ENCODE measurements at regions not wholly inside any gene's neighbourhood (a gene's known extent, or its start where the extent isn't known, plus 50 kb on each side); places are given as distances from the start of the nearest gene placed in this dataset.
"Not testable (repeated sequence)": the region's sequence is repeated elsewhere in the genome, so short reads cannot be mapped to it uniquely, and the experiment has no call there.

DNA sequence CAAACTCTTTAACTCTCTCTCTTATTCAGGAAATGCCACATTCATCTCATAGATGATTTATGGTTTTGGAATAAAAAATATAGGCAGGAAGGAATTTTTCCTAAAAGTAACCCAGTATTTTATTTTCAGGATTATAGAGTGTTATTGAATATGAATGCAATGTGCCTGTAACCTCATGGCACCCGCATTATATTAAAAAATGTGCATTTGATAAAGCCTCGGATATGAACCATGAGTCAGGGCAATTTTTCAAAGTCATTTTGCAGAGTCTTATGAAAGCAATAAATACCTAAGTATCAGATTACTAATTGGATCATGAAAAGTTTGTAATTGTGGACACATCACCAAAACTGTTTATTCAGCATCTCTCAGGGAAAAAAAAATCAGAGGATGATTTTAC, 573.8 kb downstream of the TSN start:
- DNase-seq: no peak
- intact Hi-C loops (cut with DNase I): no loop called here
- WGBS, 2 donors: 35 to 58% methylated on average over 2 of the region's 2 CpGs
- Histone ChIP-seq H3K27ac (no peak overlapping the region), H3K4me3 (no peak overlapping the region), H3K9me3 (no peaks in the 10 kb centered on the region), H3K4me1 (no peaks in the 10 kb centered on the region), H3K27me3 (no peaks in the 10 kb centered on the region), H3K36me3 (no peaks in the 10 kb centered on the region)
- TF ChIP-seq POLR2A (IDR thresholded peaks at IDR 0.05): no peak
- TF ChIP-seq, protein P1, sequence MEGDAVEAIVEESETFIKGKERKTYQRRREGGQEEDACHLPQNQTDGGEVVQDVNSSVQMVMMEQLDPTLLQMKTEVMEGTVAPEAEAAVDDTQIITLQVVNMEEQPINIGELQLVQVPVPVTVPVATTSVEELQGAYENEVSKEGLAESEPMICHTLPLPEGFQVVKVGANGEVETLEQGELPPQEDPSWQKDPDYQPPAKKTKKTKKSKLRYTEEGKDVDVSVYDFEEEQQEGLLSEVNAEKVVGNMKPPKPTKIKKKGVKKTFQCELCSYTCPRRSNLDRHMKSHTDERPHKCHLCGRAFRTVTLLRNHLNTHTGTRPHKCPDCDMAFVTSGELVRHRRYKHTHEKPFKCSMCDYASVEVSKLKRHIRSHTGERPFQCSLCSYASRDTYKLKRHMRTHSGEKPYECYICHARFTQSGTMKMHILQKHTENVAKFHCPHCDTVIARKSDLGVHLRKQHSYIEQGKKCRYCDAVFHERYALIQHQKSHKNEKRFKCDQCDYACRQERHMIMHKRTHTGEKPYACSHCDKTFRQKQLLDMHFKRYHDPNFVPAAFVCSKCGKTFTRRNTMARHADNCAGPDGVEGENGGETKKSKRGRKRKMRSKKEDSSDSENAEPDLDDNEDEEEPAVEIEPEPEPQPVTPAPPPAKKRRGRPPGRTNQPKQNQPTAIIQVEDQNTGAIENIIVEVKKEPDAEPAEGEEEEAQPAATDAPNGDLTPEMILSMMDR (IDR thresholded peaks at IDR 0.05): no peak

DNA sequence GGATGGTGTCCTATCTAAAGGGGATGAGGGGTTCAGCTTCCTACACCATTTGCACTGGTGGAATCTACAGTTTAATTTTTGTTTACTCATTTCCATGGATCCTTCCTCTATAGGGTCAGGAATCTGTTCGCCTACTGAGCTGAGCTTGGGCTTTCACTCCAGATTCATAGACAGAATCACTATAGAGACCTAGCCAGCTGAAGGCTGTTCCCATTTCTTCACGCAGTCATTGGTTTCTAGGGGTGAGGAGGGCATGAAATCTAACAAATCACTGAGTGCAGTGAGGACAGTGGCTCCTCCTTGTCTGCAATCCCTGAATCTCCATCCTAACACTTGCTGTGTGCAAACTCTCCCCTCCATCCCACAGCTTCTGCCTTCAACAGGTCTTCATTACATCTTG, 578.5 kb downstream of the TSN start:
- TF ChIP-seq, protein P1 (IDR thresholded peaks at IDR 0.05): no peak
- no peak for TF ChIP-seq POLR2A (IDR thresholded peaks at IDR 0.05)
- H3K27me3 ChIP-seq: no peaks in the 10 kb centered on the region
- no peak overlapping the region for H3K27ac ChIP-seq
- H3K9me3 ChIP-seq: no peaks in the 10 kb centered on the region
- no peaks in the 10 kb centered on the region for H3K4me1 ChIP-seq
- no peak overlapping the region for H3K4me3 ChIP-seq
- intact Hi-C loops (cut with DNase I): no loop called here
- DNase-seq: no peak
- WGBS, 2 donors: 83 to 84% methylated on average over 2 of the region's 2 CpGs
- H3K36me3 ChIP-seq: no peaks in the 10 kb centered on the region

DNA sequence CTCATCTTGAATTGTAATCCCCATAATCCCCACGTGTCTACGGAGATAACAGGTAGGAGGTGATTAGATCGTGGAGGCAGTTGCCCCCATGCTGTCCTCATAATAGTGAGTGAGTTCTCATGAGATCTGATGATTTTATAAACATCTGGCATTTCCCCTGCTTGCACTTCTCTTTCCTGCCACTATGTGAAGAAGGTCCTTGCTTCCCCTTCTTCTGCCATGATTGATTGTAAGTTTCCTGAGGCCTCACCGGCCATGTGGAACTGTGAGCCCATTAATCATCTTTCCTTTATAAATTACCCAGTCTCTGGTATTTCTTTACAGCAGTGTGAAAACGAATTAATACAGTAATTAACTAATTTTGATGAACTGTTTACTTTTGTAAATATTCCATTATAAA, 582.5 kb downstream of the TSN start:
- Histone ChIP-seq H3K9me3 (no peaks in the 10 kb centered on the region), H3K4me3 (no peak overlapping the region), H3K4me1 (no peaks in the 10 kb centered on the region), H3K27me3 (no peaks in the 10 kb centered on the region), H3K27ac (no peak overlapping the region), H3K36me3 (no peaks in the 10 kb centered on the region)
- TF ChIP-seq POLR2A (IDR thresholded peaks at IDR 0.05): no peak
- TF ChIP-seq, protein P1 (IDR thresholded peaks at IDR 0.05): no peak
- intact Hi-C loops (cut with DNase I): no loop called here
- no peak for DNase-seq
- 60 to 63% methylated on average over 5 of the region's 5 CpGs for WGBS, 2 donors

DNA sequence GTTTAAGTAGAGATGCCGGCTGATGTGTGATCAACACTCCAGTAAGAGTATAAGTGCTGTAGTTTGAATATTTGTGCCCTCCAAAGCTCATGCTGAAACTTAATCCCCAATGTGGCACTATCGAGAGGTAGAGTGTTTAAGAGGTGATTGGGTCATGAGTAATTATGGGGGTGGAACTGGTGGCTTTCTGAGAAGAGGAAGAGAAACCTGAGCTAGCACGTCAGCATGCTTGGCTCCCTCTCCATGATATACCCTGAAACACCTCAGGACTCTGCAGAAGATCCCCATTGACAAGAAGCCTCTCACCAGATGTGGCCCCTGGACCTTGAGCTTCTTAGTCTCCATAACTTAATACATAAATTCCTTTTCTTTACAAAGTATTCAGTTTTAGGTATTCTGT, 584.8 kb downstream of the TSN start:
- Histone ChIP-seq H3K27me3 (no peaks in the 10 kb centered on the region), H3K9me3 (no peaks in the 10 kb centered on the region), H3K4me1 (no peaks in the 10 kb centered on the region), H3K36me3 (no peaks in the 10 kb centered on the region), H3K27ac (no peak overlapping the region), H3K4me3 (no peak overlapping the region)
- TF ChIP-seq POLR2A (IDR thresholded peaks at IDR 0.05): no peak
- TF ChIP-seq, protein P1 (IDR thresholded peaks at IDR 0.05): no peak
- DNase-seq: no peak
- intact Hi-C loops (cut with DNase I): no loop called here
- 49 to 57% methylated on average over 3 of the region's 3 CpGs for WGBS, 2 donors

DNA sequence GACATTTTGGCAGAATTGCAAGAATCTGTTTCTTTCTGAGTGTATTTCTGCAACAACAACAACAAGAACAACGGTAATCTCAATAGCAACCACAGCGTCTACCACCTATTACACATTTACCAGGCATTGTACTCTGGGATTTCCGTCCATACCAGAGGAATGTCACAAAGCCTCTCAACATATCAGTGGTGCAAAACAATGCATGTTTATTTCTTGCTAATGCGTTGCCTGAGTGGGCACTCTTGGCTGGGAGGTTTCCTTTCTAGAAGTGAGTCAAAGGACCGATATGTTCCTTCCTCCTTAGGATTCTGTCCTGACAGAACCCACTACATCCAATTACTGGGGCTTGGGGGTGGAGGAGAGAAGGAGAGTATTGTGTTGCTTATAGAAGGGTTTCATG, 585.6 kb downstream of the TSN start:
- H3K27ac ChIP-seq: no peak overlapping the region
- no peaks in the 10 kb centered on the region for H3K4me1 ChIP-seq
- H3K9me3 ChIP-seq: no peaks in the 10 kb centered on the region
- 70 to 85% methylated on average over 5 of the region's 5 CpGs for WGBS, 2 donors
- H3K27me3 ChIP-seq: no peaks in the 10 kb centered on the region
- H3K4me3 ChIP-seq: no peak overlapping the region
- intact Hi-C loops (cut with DNase I): no loop called here
- no peak for TF ChIP-seq POLR2A (IDR thresholded peaks at IDR 0.05)
- TF ChIP-seq, protein P1 (IDR thresholded peaks at IDR 0.05): no peak
- DNase-seq: no peak
- H3K36me3 ChIP-seq: no peaks in the 10 kb centered on the region

DNA sequence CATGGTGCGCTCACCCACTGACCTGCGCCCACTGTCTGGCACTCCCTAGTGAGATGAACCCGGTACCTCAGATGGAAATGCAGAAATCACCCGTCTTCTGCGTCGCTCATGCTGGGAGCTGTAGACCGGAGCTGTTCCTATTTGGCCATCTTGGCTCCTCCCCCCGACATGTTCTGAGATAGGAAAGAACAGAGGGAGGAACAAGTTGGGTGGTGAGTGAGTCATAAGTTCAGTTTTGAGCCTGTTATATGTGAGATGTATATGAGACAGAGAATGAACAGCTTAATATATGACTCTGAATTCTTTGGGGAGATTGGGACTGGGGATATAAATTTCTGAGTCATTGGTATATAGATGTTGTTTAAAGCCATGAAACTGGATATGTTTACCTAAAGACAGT, 596.7 kb downstream of the TSN start:
- intact Hi-C loops (cut with DNase I); H3K27me3 ChIP-seq; H3K4me3 ChIP-seq; H3K4me1 ChIP-seq; H3K9me3 ChIP-seq; H3K36me3 ChIP-seq; H3K27ac ChIP-seq; DNase-seq: not testable (repeated sequence)
- 93 to 100% methylated on average over 3 to 4 of the region's 8 CpGs for WGBS, 2 donors

Measured in esophagus squamous epithelium (tissue), 5 donors.